Liver (tissue), 3 donors: ENCODE measurements at regions not wholly inside any gene's neighbourhood (a gene's known extent, or its start where the extent isn't known, plus 50 kb on each side); places are given as distances from the start of the nearest gene placed in this dataset.

Experiments
- CTCF ChIP-seq: fragments of 150-350 bp; IDR thresholded peaks from 2 replicates; pipeline ENCODE4 v1.5.1; 2017; ENCODE audit warnings: improper control_type of control experiment, low read depth, low read length; ENCODE audit not compliant: missing input control
- GABPA ChIP-seq, 2 donors: IDR thresholded peaks in 1 of 2; conservative IDR thresholded peaks in 1 of 2; 2 replicates each; pipeline ENCODE4 v1.6.1; 2016; ENCODE audit warnings: antibody characterized with exemption in 2 of 2, mild to moderate bottlenecking in 1 of 2, moderate library complexity in 1 of 2
- YY1 ChIP-seq: IDR thresholded peaks from 2 replicates; pipeline ENCODE4 v1.6.1; 2016; ENCODE audit warnings: antibody characterized with exemption, mild to moderate bottlenecking
- donor health status: healthy.
- donor health status: healthy.

GRCh38 chr5:122629121-122629677, 145.7 kb upstream of the SNX2 start:
- TF ChIP-seq YY1 (no peak), GABPA (IDR thresholded peaks at IDR 0.05 in 1 of 2, conservative IDR thresholded peaks at IDR 0.05 in 1 of 2) (no peak), CTCF (no peak)
